CD4-positive, alpha-beta T cell treated with Interleukin-4 for 4 hours (primary cell): ENCODE measurements at regions not wholly inside any gene's neighbourhood (a gene's known extent, or its start where the extent isn't known, plus 50 kb on each side); places are given as distances from the start of the nearest gene placed in this dataset.
"Not testable (repeated sequence)": the region's sequence is repeated elsewhere in the genome, so short reads cannot be mapped to it uniquely, and the experiment has no call there.

Experiments used
- DNase-seq: peaks from one replicate; pipeline ENCODE4 v3.0.0-alpha.2; 2020

GRCh38 chr14:86087377-86087776 lies 557.4 kb downstream of the FLRT2 start:
- DNase-seq: no peak

GRCh38 chr14:86086962-86087361 lies 557.0 kb downstream of the FLRT2 start:
- DNase-seq: no peak

GRCh38 chr14:86084097-86084496 lies 554.2 kb downstream of the FLRT2 start:
- no peak for DNase-seq

GRCh38 chr14:86083616-86084015 lies 553.7 kb downstream of the FLRT2 start:
- no peak for DNase-seq

- DNase-seq: no peak
Measured at GRCh38 chr14:86072116-86072894, 542.4 kb downstream of the FLRT2 start.

GRCh38 chr14:86066651-86067050 lies 536.7 kb downstream of the FLRT2 start:
- no peak for DNase-seq

GRCh38 chr14:86065407-86065806 lies 535.5 kb downstream of the FLRT2 start:
- DNase-seq: no peak

GRCh38 chr14:86064595-86064994 lies 534.7 kb downstream of the FLRT2 start:
- DNase-seq: not testable (repeated sequence)

GRCh38 chr14:86057018-86057667 lies 527.2 kb downstream of the FLRT2 start:
- peak; percentile 28 for DNase-seq

GRCh38 chr14:86055512-86056075 lies 525.6 kb downstream of the FLRT2 start:
- DNase-seq: no peak

GRCh38 chr14:86052868-86053267 lies 522.9 kb downstream of the FLRT2 start:
- no peak for DNase-seq

- no peak for DNase-seq
Measured at GRCh38 chr14:86050757-86051156, 520.8 kb downstream of the FLRT2 start.

GRCh38 chr14:86050072-86050683 lies 520.2 kb downstream of the FLRT2 start:
- DNase-seq: no peak

GRCh38 chr14:86039176-86039575 lies 509.2 kb downstream of the FLRT2 start:
- DNase-seq: no peak

GRCh38 chr14:86038387-86039042 lies 508.6 kb downstream of the FLRT2 start:
- DNase-seq: peak; percentile 24

- DNase-seq: no peak
Measured at GRCh38 chr14:86035882-86036281, 505.9 kb downstream of the FLRT2 start.

- DNase-seq: no peak
Measured at GRCh38 chr14:86027990-86028389, 498.0 kb downstream of the FLRT2 start.

- DNase-seq: no peak
Measured at GRCh38 chr14:86027144-86027543, 497.2 kb downstream of the FLRT2 start.

GRCh38 chr14:86022031-86022629 lies 492.2 kb downstream of the FLRT2 start:
- DNase-seq: no peak

- no peak for DNase-seq
Measured at GRCh38 chr14:86020841-86021240, 490.9 kb downstream of the FLRT2 start.

GRCh38 chr14:86015941-86016340 lies 486.0 kb downstream of the FLRT2 start:
- no peak for DNase-seq

- DNase-seq: no peak
Measured at GRCh38 chr14:86015511-86015910, 485.6 kb downstream of the FLRT2 start.

GRCh38 chr14:86013641-86014040 lies 483.7 kb downstream of the FLRT2 start:
- DNase-seq: no peak
